HFFc6 (cell line): ENCODE measurements at regions not wholly inside any gene's neighbourhood (a gene's known extent, or its start where the extent isn't known, plus 50 kb on each side); places are given as distances from the start of the nearest gene placed in this dataset.
"Not testable (repeated sequence)": the region's sequence is repeated elsewhere in the genome, so short reads cannot be mapped to it uniquely, and the experiment has no call there.

Experiments used
- DNase-seq: peaks from one replicate; pipeline ENCODE4 v3.0.0-alpha.2; 2018
- H3K27ac Mint-ChIP-seq: 2 replicates; pipeline ENCODE4 v1.8.0; 2020; ENCODE audit warnings: mild to moderate bottlenecking, mixed read lengths
- H3K27me3 Mint-ChIP-seq: 2 replicates; pipeline ENCODE4 v1.8.0; 2021; ENCODE audit warnings: mild to moderate bottlenecking, moderate library complexity, mixed read lengths; ENCODE audit not compliant: insufficient read depth
- H3K36me3 Mint-ChIP-seq: 2 replicates; pipeline ENCODE4 v1.8.0; 2021; ENCODE audit warnings: low read depth, mixed read lengths
- H3K4me1 Mint-ChIP-seq: 2 replicates; pipeline ENCODE4 v1.8.0; 2020; ENCODE audit warnings: low read depth, mixed read lengths
- H3K4me3 Mint-ChIP-seq: 2 replicates; pipeline ENCODE4 v1.8.0; 2020; ENCODE audit warnings: mild to moderate bottlenecking, moderate library complexity, mixed read lengths
- H3K9me3 Mint-ChIP-seq: 2 replicates; pipeline ENCODE4 v1.8.0; 2020; ENCODE audit warnings: mild to moderate bottlenecking, mixed read lengths
- TF ChIP-seq, protein P1 (sequence below): fragments of 200-600 bp; sonication (generic); IDR thresholded peaks from 2 replicates; pipeline ENCODE4 v1.5.0; 2021; ENCODE audit warnings: antibody characterized with exemption, mild to moderate bottlenecking

DNA sequence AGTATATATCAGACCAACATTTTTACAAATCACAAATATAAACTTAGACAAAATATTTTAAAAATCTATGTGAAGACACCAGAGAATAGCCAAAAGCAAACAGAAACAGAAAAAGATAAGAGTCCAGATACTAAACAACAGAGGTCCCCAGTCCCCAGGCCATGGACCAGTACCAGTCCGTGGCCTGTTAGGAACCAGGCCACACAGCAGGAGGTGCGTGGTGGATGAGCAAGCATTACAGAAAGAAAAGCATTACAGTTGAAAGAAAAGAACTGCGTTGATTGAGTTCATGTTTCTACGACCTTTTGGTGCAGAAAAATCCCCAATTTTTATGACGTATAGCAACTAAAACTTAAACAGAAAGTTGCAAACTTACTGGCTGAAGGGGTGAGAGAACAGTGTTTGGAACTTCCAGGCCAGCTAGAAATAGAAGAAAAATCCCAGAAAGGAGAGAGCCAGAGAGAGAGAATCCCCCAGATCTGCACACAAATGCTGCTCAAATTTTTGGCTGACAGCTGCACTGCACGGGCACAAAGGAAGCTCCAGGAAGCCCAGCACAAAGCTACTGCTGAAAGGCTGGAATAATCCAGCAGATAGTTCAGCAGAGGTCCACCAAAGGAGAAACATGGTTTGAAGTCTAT lies 159.6 kb upstream of the C14orf180 start:
- no peak for DNase-seq
- no peak overlapping the region for H3K4me3 Mint-ChIP-seq
- TF ChIP-seq, protein P1, sequence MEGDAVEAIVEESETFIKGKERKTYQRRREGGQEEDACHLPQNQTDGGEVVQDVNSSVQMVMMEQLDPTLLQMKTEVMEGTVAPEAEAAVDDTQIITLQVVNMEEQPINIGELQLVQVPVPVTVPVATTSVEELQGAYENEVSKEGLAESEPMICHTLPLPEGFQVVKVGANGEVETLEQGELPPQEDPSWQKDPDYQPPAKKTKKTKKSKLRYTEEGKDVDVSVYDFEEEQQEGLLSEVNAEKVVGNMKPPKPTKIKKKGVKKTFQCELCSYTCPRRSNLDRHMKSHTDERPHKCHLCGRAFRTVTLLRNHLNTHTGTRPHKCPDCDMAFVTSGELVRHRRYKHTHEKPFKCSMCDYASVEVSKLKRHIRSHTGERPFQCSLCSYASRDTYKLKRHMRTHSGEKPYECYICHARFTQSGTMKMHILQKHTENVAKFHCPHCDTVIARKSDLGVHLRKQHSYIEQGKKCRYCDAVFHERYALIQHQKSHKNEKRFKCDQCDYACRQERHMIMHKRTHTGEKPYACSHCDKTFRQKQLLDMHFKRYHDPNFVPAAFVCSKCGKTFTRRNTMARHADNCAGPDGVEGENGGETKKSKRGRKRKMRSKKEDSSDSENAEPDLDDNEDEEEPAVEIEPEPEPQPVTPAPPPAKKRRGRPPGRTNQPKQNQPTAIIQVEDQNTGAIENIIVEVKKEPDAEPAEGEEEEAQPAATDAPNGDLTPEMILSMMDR: no peak
- H3K36me3 Mint-ChIP-seq: no peaks in the 10 kb centered on the region
- no peak overlapping the region for H3K27ac Mint-ChIP-seq
- H3K9me3 Mint-ChIP-seq: peaks cover 18% of the 10 kb centered on the region
- no peaks in the 10 kb centered on the region for H3K4me1 Mint-ChIP-seq
- H3K27me3 Mint-ChIP-seq: no peaks in the 10 kb centered on the region

DNA sequence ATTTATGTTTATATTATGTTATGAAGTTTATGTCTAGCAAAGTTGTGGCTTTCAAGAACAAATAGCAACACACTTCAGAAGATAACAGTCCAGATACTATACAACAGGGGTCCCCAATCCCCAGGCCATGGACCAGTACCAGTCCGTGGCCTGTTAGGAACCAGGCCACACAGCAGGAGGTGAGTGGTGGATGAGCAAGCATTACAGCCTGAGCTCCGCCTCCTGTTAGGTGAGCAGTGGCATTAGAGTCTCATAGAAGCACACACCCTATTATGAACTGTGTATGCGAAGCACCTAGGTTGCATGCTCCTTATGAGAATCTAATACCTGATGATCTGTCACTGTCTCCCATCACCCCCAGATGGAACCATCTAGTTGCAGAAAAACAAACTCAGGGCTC lies 159.0 kb upstream of the C14orf180 start:
- not testable (repeated sequence) for DNase-seq, H3K27ac Mint-ChIP-seq, H3K27me3 Mint-ChIP-seq, H3K4me1 Mint-ChIP-seq, H3K4me3 Mint-ChIP-seq, H3K36me3 Mint-ChIP-seq
- H3K9me3 Mint-ChIP-seq: peaks cover 14% of the 10 kb centered on the region

DNA sequence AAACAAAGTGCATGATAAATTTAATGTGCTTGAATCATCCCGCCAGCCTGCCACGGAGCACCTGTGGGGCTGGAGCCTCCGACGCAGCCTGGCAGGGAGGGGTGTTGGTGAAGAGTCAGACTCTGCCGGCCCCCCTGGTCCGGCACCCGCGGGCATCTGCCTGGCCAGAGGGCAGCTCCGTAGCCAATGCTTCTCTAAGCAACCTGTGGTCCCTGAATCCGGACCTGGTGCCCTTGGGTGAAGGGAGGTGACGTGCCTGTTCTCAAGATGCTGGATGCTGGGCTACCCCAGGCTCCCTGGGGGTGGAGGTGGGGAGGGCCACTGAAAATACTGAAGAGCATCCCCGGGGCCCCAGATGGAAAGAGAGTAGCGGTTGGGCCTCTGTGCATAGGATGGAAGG lies 158.6 kb upstream of the C14orf180 start:
- TF ChIP-seq, protein P1: no peak
- Mint-ChIP-seq H3K27me3 (no peaks in the 10 kb centered on the region), H3K4me3 (no peak overlapping the region), H3K36me3 (no peaks in the 10 kb centered on the region), H3K9me3 (peaks cover 15% of the 10 kb centered on the region), H3K27ac (no peak overlapping the region), H3K4me1 (no peaks in the 10 kb centered on the region)
- no peak for DNase-seq

DNA sequence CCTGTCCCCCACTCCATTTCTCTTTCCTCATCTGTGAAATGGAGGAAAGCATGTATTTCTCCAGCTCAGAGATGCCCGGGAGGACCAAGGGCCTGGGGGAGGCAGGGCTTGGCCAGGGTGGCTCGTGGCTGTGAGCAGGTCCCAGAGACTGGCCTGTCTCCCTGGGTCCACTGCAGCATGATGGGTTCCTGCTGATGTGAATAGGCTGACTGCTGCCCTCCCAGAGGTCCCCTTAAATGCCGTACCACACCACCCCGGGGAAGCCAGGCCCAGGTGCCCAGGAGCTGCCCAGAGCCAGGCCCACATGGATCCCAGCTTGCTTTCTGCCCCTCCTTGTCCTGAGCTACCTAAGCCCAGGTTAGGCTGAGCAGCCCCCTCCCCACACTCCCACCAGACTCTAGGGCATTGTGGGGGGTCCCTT lies 158.2 kb upstream of the C14orf180 start:
- no peaks in the 10 kb centered on the region for H3K4me1 Mint-ChIP-seq
- H3K36me3 Mint-ChIP-seq: no peaks in the 10 kb centered on the region
- no peak for DNase-seq
- H3K9me3 Mint-ChIP-seq: peaks cover 16% of the 10 kb centered on the region
- no peak overlapping the region for H3K27ac Mint-ChIP-seq
- no peaks in the 10 kb centered on the region for H3K27me3 Mint-ChIP-seq
- H3K4me3 Mint-ChIP-seq: no peak overlapping the region
- TF ChIP-seq, protein P1: no peak

DNA sequence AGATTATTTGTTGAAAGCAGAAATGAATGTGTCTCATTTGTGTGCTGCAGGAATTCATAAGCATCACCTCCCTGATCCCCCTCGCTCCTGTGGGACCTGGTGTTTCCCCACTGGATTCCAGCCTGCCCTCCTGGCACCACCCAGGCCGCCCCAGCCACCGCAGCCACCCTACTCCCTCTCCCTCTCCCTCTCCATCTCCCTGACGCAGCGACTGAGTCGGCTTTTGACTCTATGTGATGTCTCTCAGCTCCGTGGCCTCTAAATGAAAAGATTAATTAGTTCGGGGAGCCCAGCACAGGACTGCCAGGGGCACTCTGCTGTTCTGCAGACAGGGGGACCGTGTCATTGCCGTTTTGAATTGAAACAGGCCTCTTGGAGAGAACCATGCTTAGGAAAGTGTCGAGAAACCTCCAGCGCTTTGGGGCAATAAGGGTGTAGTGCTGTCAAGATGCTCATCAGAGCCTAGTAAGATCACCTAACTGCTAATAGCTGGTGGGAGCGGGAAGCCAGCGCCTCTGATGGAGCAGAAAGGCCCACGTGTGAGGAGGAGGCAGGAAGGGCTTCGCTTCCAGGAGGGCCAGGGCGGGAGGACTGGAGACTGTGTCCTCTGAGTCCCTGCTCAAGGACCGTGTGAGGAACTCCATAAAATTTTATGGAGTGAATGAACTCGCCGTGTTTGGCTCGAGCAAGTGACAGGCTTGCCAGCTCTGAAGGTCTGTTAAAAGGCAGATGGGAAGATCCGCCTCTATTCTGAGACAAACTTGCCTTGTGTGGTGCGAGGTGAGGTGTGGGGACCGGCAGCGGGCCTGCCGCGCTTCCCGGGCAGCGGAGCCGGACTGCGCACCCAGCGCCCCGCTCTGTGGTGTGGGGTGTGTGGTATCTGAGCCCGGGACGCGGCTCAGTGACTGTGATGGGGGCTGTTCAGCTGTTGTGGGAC lies 157.4 kb upstream of the C14orf180 start:
- Mint-ChIP-seq H3K27ac (no peak overlapping the region), H3K4me1 (no peaks in the 10 kb centered on the region), H3K36me3 (no peaks in the 10 kb centered on the region), H3K4me3 (no peak overlapping the region), H3K9me3 (peaks cover 13% of the 10 kb centered on the region), H3K27me3 (no peaks in the 10 kb centered on the region)
- TF ChIP-seq, protein P1: no peak
- no peak for DNase-seq
